ENCODE measurements at regions not wholly inside any gene's neighbourhood (a gene's known extent, or its start where the extent isn't known, plus 50 kb on each side); places are given as distances from the start of the nearest gene placed in this dataset.

GRCh38 chr22:48546653-48547424 is 1280.8 kb downstream of the BRD1 start:
- Histone ChIP-seq H3F3A (ENCODE audit: low read length, unreplicated experiment) (no peaks in the 10 kb centered on the region), H3K4me1 (ENCODE audit: insufficient read depth, low read length) (no peaks in the 10 kb centered on the region), H3K4me3 (ENCODE audit: low read length) (no peak overlapping the region), H3K9me2 (replicated peaks; ENCODE audit: low read length) (no peaks in the 10 kb centered on the region), H3K79me2 (ENCODE audit: low read length) (no peaks in the 10 kb centered on the region), H4K20me1 (ENCODE audit: low read length) (no peaks in the 10 kb centered on the region), H2AFZ (ENCODE audit: low read length) (no peak overlapping the region), H3K27ac (ENCODE audit: low read length) (no peak overlapping the region), H3K4me2 (ENCODE audit: low read length) (no peak overlapping the region), H3K36me3 (ENCODE audit: low read depth, low read length) (no peaks in the 10 kb centered on the region), H3K27me3 (ENCODE audit: low read length) (no peaks in the 10 kb centered on the region), H3K9me3 (ENCODE audit: low read length) (no peaks in the 10 kb centered on the region), H3K9ac (ENCODE audit: low read length) (no peak overlapping the region)
- no peak for ATAC-seq
- intact Hi-C loops (cut with micrococcal nuclease): no loop called here
- TF ChIP-seq EZH2phosphoT487 (IDR thresholded peaks at IDR 0.05; ENCODE audit: borderline replicate concordance, low read length): no peak
- no peak for TF ChIP-seq CTCF (conservative IDR thresholded peaks at IDR 0.05; ENCODE audit: low read depth, low read length)
- TF ChIP-seq EZH2 (IDR thresholded peaks at IDR 0.05; ENCODE audit: low read length, unreplicated experiment): no peak
- ChIA-PET POLR2A (ENCODE audit: unreplicated experiment) (no interaction called here), CTCF (no interaction called here)
- no peak for DNase-seq
- BruUV-seq (replicated peaks): no TSS peak

GRCh38 chr22:48545987-48546386 is 1281.7 kb downstream of the BRD1 start:
- Histone ChIP-seq H3K27ac (ENCODE audit: low read length) (no peak overlapping the region), H3K4me3 (ENCODE audit: low read length) (no peak overlapping the region), H3K9ac (ENCODE audit: low read length) (no peak overlapping the region), H3K4me2 (ENCODE audit: low read length) (no peak overlapping the region), H3K79me2 (ENCODE audit: low read length) (no peaks in the 10 kb centered on the region), H3K9me2 (replicated peaks; ENCODE audit: low read length) (no peaks in the 10 kb centered on the region), H3K9me3 (ENCODE audit: low read length) (no peaks in the 10 kb centered on the region), H3F3A (ENCODE audit: low read length, unreplicated experiment) (no peaks in the 10 kb centered on the region), H3K27me3 (ENCODE audit: low read length) (no peaks in the 10 kb centered on the region), H2AFZ (ENCODE audit: low read length) (no peak overlapping the region), H4K20me1 (ENCODE audit: low read length) (no peaks in the 10 kb centered on the region), H3K36me3 (ENCODE audit: low read depth, low read length) (no peaks in the 10 kb centered on the region), H3K4me1 (ENCODE audit: insufficient read depth, low read length) (no peaks in the 10 kb centered on the region)
- intact Hi-C loops (cut with micrococcal nuclease): no loop called here
- ATAC-seq (no peak), DNase-seq (no peak)
- CTCF ChIA-PET: no interaction called here
- no TSS peak for BruUV-seq (replicated peaks)
- TF ChIP-seq EZH2 (IDR thresholded peaks at IDR 0.05; ENCODE audit: low read length, unreplicated experiment) (no peak), CTCF (conservative IDR thresholded peaks at IDR 0.05; ENCODE audit: low read depth, low read length) (no peak), EZH2phosphoT487 (IDR thresholded peaks at IDR 0.05; ENCODE audit: borderline replicate concordance, low read length) (no peak)
- POLR2A ChIA-PET (ENCODE audit: unreplicated experiment): no interaction called here

GRCh38 chr22:48541401-48542098 is 1286.1 kb downstream of the BRD1 start:
- Histone ChIP-seq H3K36me3 (ENCODE audit: low read depth, low read length) (no peaks in the 10 kb centered on the region), H4K20me1 (ENCODE audit: low read length) (no peaks in the 10 kb centered on the region), H3K4me2 (ENCODE audit: low read length) (no peak overlapping the region), H3K4me3 (ENCODE audit: low read length) (no peak overlapping the region), H3F3A (ENCODE audit: low read length, unreplicated experiment) (no peaks in the 10 kb centered on the region), H3K9me2 (replicated peaks; ENCODE audit: low read length) (no peaks in the 10 kb centered on the region), H3K9ac (ENCODE audit: low read length) (no peak overlapping the region), H3K9me3 (ENCODE audit: low read length) (no peaks in the 10 kb centered on the region), H3K27ac (ENCODE audit: low read length) (no peak overlapping the region), H3K79me2 (ENCODE audit: low read length) (no peaks in the 10 kb centered on the region), H2AFZ (ENCODE audit: low read length) (no peak overlapping the region), H3K4me1 (ENCODE audit: insufficient read depth, low read length) (no peaks in the 10 kb centered on the region), H3K27me3 (ENCODE audit: low read length) (peaks cover 22% of the 10 kb centered on the region)
- BruUV-seq (replicated peaks): no TSS peak
- CTCF ChIA-PET: no interaction called here
- TF ChIP-seq EZH2 (IDR thresholded peaks at IDR 0.05; ENCODE audit: low read length, unreplicated experiment): no peak
- TF ChIP-seq CTCF (conservative IDR thresholded peaks at IDR 0.05; ENCODE audit: low read depth, low read length): no peak
- TF ChIP-seq EZH2phosphoT487 (IDR thresholded peaks at IDR 0.05; ENCODE audit: borderline replicate concordance, low read length): no peak
- ATAC-seq (no peak), DNase-seq (no peak)
- intact Hi-C loops (cut with micrococcal nuclease): no loop called here
- POLR2A ChIA-PET (ENCODE audit: unreplicated experiment): no interaction called here

Measured in PC-3 (cell line).